HAP-1 (cell line): ENCODE measurements at regions not wholly inside any gene's neighbourhood (a gene's known extent, or its start where the extent isn't known, plus 50 kb on each side); places are given as distances from the start of the nearest gene placed in this dataset.

Source experiments
- DNase-seq, 2 experiments: peaks; one replicate each; pipeline ENCODE4 v3.0.0-alpha.2; 2016 to 2020; ENCODE audit warnings: low spot score in 2 of 2
- H3K27me3 ChIP-seq: fragments of 250-450 bp; sonication (Bioruptor Pico); 2 replicates; pipeline ENCODE4 v1.5.1; 2020; ENCODE audit warnings: low read depth, mild to moderate bottlenecking, moderate library complexity
- H3K36me3 ChIP-seq: fragments of 250-450 bp; sonication (Bioruptor Pico); replicated peaks from 2 replicates; pipeline ENCODE4 v1.5.1; 2020; ENCODE audit warnings: mild to moderate bottlenecking
- H3K4me1 ChIP-seq: fragments of 250-450 bp; sonication (Bioruptor Pico); 2 replicates; pipeline ENCODE4 v1.5.1; 2020; ENCODE audit warnings: mild to moderate bottlenecking
- H3K4me3 ChIP-seq: fragments of 250-450 bp; sonication (Bioruptor Pico); 2 replicates; pipeline ENCODE4 v1.5.1; 2020; ENCODE audit warnings: mild to moderate bottlenecking, moderate library complexity
- H3K9me3 ChIP-seq: fragments of 250-450 bp; sonication (Bioruptor Pico); 2 replicates; pipeline ENCODE4 v1.5.1; 2020; ENCODE audit warnings: mild to moderate bottlenecking, moderate library complexity
- in situ Hi-C: fragments of 300-500 bp; cut with MboI; formaldehyde crosslinking; loops from 3 replicates; pipeline ENCODE4 v1.14.3; 2020; ENCODE audit warnings: low sequenced_read_pairs, inconsistent platforms, mixed read lengths

DNA sequence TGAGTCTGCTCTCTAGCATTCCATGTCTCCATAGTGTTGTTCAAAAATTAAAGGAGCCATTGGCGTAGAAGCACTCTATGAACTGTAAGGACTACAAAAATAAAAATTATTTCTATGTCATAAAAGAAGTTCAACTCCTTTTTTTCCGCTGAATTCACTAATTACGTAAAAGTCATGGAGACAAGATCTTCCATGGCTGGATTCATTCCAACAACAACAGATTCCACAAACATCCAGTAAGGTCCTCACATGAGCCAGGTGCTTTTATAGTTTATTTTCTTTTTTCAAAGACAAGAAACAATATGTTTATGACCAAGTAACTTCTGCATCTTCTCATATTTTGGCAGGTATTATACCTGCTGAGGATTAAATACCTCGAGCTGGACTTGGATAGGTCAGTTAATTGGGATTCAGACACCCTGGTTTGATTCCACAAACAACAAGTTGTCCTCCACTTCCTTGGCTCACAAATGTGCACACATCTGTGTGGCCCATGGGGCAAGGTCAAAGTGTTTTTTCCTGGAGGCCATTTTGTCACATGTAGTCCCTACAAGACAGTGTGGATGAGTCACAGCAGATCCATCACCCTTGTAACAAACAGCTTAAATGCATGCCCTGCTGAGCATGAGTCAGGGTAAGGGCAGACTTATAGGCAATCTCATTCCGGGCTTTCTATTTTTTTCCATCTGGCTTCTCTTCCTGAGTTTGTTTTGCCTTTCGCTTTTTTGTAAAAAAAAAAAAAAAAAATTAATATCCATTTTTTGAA lies 475.6 kb downstream of the COG6 start:
- DNase-seq = no peak
- peaks cover 3% of the 10 kb centered on the region for H3K9me3 ChIP-seq
- no peaks in the 10 kb centered on the region for H3K27me3 ChIP-seq
- peaks cover 6% of the 10 kb centered on the region for H3K4me1 ChIP-seq
- no peak overlapping the region for H3K4me3 ChIP-seq
- H3K36me3 ChIP-seq = no peaks in the 10 kb centered on the region
- in situ Hi-C loops = no loop called here

GRCh38 chr13:40132249-40132648 lies 476.8 kb downstream of the COG6 start:
- Histone ChIP-seq H3K9me3 (peaks cover 3% of the 10 kb centered on the region), H3K4me3 (no peak overlapping the region), H3K27me3 (no peaks in the 10 kb centered on the region), H3K36me3 (no peaks in the 10 kb centered on the region), H3K4me1 (no peaks in the 10 kb centered on the region; the same call in 1 of the 2 replicates)
- DNase-seq = no peak
- in situ Hi-C loops = no loop called here

- Histone ChIP-seq H3K4me3 (no peak overlapping the region), H3K4me1 (no peaks in the 10 kb centered on the region; the same call in 1 of the 2 replicates), H3K27me3 (no peaks in the 10 kb centered on the region), H3K9me3 (no peaks in the 10 kb centered on the region), H3K36me3 (no peaks in the 10 kb centered on the region)
- DNase-seq = no peak
- in situ Hi-C loops = no loop called here
Observed at GRCh38 chr13:40136896-40137295, 481.4 kb downstream of the COG6 start.

- H3K36me3 ChIP-seq = no peaks in the 10 kb centered on the region
- DNase-seq = no peak
- H3K9me3 ChIP-seq = no peaks in the 10 kb centered on the region
- H3K4me3 ChIP-seq = no peak overlapping the region
- in situ Hi-C loops = no loop called here
- no peaks in the 10 kb centered on the region; the same call in 1 of the 2 replicates for H3K4me1 ChIP-seq
- no peaks in the 10 kb centered on the region for H3K27me3 ChIP-seq
Observed at GRCh38 chr13:40137400-40137799, 481.9 kb downstream of the COG6 start.

DNA sequence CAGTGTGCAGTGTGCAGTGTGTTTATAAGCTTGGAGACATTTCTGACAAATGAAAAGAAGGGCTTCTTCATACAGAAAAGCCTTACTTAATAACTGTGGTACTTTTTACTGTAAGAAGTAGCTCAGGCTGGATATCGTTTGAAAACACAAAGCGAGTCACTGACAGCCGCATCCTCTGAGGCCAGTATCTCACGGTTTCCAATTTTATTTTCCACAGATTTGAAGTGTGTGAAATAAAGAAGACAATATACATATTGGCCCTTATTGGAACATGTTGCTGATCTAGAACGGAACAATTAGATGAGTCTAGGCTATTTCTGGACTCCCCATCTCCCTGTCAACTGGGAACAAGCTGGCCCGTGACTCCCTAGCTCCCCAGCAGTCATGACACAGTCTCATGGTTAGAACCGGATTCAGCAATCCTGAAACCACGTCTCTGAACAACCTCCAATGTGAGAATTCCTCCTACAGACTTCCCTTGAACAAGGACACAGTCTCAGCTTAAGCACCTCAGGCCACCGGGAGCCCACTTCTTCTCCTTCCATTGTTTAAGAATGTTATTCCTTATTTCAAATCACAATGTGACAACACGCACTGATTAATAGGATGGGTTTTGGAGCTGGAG lies 484.5 kb downstream of the COG6 start:
- no peak overlapping the region for H3K4me3 ChIP-seq
- in situ Hi-C loops = no loop called here
- no peaks in the 10 kb centered on the region for H3K36me3 ChIP-seq
- no peaks in the 10 kb centered on the region for H3K9me3 ChIP-seq
- no peaks in the 10 kb centered on the region for H3K27me3 ChIP-seq
- no peaks in the 10 kb centered on the region for H3K4me1 ChIP-seq
- no peak for DNase-seq

DNA sequence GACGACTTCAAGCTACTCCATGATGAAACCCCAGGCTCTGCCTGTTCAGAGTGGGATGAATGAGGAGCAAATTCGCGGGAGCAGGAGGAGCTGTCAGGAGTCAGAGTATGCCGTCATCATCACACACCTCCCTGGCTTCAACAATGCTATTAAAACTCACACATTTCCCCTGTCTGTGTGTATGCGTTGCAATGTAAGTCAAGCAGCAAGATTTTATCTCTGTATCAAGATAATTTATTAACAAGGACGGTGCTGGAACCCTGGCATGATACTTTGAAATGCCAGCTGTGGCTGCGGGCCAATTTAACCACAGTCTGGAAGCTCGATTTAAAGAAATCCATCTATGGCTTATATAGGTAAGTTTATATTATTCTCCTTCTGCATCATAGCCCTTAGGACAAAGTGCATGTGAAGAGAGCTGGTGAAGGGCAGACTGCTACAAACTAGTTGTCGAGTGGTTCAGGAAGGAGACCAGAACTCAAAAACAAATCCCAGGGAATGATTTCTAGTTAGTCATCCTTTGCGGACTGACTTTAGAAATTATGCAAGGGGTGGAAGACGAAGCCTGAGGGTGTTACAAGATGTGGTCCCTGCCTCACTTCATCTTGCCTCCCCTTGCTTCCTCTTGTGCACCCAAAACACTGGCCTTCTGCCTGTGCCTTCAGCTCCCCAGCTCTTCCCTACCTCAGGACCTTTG lies 486.5 kb downstream of the COG6 start:
- Histone ChIP-seq H3K4me1 (no peaks in the 10 kb centered on the region), H3K9me3 (no peaks in the 10 kb centered on the region), H3K36me3 (no peaks in the 10 kb centered on the region), H3K27me3 (no peaks in the 10 kb centered on the region), H3K4me3 (no peak overlapping the region)
- no peak for DNase-seq
- in situ Hi-C loops = no loop called here

DNA sequence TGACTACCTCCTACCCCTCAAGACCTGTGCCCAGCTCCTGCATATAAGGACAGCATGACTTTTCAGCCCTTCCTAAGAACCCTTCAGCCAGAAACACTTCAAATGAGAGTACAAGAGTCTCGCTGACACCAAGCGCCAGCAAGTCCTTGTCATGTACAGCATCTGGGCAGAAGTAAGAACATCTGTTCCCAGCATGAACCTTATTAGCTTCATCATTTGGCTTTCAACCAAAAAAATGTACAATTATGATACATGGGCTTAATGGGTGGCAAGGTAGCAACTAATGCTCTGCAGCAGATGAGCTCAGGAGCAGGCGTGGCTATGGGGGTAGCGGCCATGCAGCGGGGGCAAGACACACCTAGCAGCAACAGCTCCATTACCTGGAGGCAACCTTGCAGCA lies 487.6 kb downstream of the COG6 start:
- Histone ChIP-seq H3K4me3 (no peak overlapping the region), H3K36me3 (no peaks in the 10 kb centered on the region), H3K27me3 (no peaks in the 10 kb centered on the region), H3K9me3 (no peaks in the 10 kb centered on the region), H3K4me1 (no peaks in the 10 kb centered on the region)
- in situ Hi-C loops = no loop called here
- DNase-seq = no peak

DNA sequence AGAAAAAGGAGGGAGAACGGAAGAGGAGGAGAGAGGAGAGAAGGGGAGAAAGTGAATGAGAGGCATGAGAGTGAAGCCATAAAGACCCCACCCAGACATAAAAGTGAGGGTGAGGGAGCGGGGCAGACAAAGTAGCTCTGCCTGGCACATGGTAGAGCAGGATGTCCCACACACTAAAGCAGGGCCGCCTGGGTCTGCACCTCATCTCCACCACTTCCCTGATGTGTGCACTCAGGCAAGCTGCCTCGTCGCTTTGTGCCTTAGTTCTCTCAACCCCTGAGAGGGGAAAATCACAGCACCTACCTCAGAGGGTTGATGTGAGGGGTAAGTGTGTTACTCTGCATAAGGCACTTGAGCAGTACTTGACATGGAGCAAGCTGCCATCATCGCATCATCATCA lies 488.1 kb downstream of the COG6 start:
- Histone ChIP-seq H3K27me3 (no peaks in the 10 kb centered on the region), H3K9me3 (no peaks in the 10 kb centered on the region), H3K36me3 (no peaks in the 10 kb centered on the region), H3K4me3 (no peak overlapping the region), H3K4me1 (no peaks in the 10 kb centered on the region)
- no peak for DNase-seq
- in situ Hi-C loops = no loop called here

GRCh38 chr13:40145139-40145538 lies 489.7 kb downstream of the COG6 start:
- Histone ChIP-seq H3K27me3 (no peaks in the 10 kb centered on the region), H3K4me3 (no peak overlapping the region), H3K4me1 (peaks cover 10% of the 10 kb centered on the region), H3K9me3 (no peaks in the 10 kb centered on the region), H3K36me3 (no peaks in the 10 kb centered on the region)
- no peak for DNase-seq
- in situ Hi-C loops = no loop called here

- peaks cover 19% of the 10 kb centered on the region for H3K4me1 ChIP-seq
- H3K4me3 ChIP-seq = no peak overlapping the region
- in situ Hi-C loops = no loop called here
- DNase-seq = peak; percentile 35 to 51
- no peaks in the 10 kb centered on the region for H3K27me3 ChIP-seq
- H3K36me3 ChIP-seq = no peaks in the 10 kb centered on the region
- H3K9me3 ChIP-seq = no peaks in the 10 kb centered on the region; the same call in 1 of the 2 replicates
Observed at GRCh38 chr13:40146063-40146462, 490.6 kb downstream of the COG6 start.

DNA sequence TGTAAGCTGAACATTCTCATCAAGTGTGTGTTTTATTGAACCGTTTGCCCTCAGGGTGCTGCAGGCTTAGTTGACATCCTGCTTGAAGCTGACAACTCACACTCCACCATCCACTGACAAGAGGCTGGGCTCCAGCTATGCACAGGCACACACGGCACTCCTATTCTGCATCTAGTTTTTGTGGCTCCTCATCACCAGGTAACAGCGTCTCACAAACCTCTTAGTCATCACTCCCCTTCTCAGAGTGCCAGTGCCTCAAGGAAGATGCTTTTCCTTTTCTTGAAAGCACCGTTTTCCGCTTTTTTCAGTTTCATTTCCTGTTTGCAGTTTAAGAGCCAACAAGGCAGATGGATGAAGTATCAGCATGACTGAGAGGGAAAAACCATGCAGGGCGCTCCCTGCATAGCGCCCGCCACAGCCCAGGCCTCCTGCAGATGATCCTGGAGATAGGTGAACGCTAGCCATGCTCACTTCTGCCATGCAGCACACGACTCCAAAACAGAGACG lies 491.2 kb downstream of the COG6 start:
- H3K27me3 ChIP-seq = no peaks in the 10 kb centered on the region
- H3K4me1 ChIP-seq = peaks cover 25% of the 10 kb centered on the region
- in situ Hi-C loops = no loop called here
- no peak overlapping the region for H3K4me3 ChIP-seq
- no peaks in the 10 kb centered on the region for H3K36me3 ChIP-seq
- no peak for DNase-seq
- no peaks in the 10 kb centered on the region; the same call in 1 of the 2 replicates for H3K9me3 ChIP-seq

GRCh38 chr13:40148101-40148500 lies 492.6 kb downstream of the COG6 start:
- in situ Hi-C loops = no loop called here
- peaks cover 26% of the 10 kb centered on the region for H3K4me1 ChIP-seq
- no peaks in the 10 kb centered on the region for H3K36me3 ChIP-seq
- H3K9me3 ChIP-seq = no peaks in the 10 kb centered on the region; the same call in 1 of the 2 replicates
- no peak overlapping the region for H3K4me3 ChIP-seq
- DNase-seq = no peak
- no peaks in the 10 kb centered on the region for H3K27me3 ChIP-seq

GRCh38 chr13:40148742-40149141 lies 493.3 kb downstream of the COG6 start:
- no peak for DNase-seq
- Histone ChIP-seq H3K27me3 (no peaks in the 10 kb centered on the region), H3K9me3 (no peaks in the 10 kb centered on the region; the same call in 1 of the 2 replicates), H3K4me3 (no peak overlapping the region), H3K36me3 (no peaks in the 10 kb centered on the region), H3K4me1 (peaks cover 26% of the 10 kb centered on the region)
- in situ Hi-C loops = no loop called here
